Activated T-cell treated with anti-CD3 and anti-CD28 coated beads, Interleukin-2, amount 50 U/mL, for 4 hours (primary cell): ENCODE measurements at regions not wholly inside any gene's neighbourhood (a gene's known extent, or its start where the extent isn't known, plus 50 kb on each side); places are given as distances from the start of the nearest gene placed in this dataset.

ENCODE experiments used
- ATAC-seq, 2 donors: fragments of 200-7000 bp; cut with Tn5 transposase; one replicate each; pipeline ENCODE4 v1.10.0; 2021
- DNase-seq: peaks from one replicate; pipeline ENCODE4 v3.0.0-alpha.2; 2020
- H3K27me3 Mint-ChIP-seq: one replicate; pipeline ENCODE4 v1.8.0; 2021; ENCODE audit warnings: low read depth, mixed read lengths
- H3K36me3 Mint-ChIP-seq: one replicate; pipeline ENCODE4 v1.8.0; 2022; ENCODE audit warnings: mixed read lengths; ENCODE audit not compliant: insufficient read depth
- H3K4me1 Mint-ChIP-seq: one replicate; pipeline ENCODE4 v1.8.0; 2021; ENCODE audit warnings: low read depth, mixed read lengths
- H3K4me3 Mint-ChIP-seq: one replicate; pipeline ENCODE4 v1.8.0; 2021; ENCODE audit warnings: mild to moderate bottlenecking, moderate library complexity, mixed read lengths
- H3K9me3 Mint-ChIP-seq: one replicate; pipeline ENCODE4 v1.8.0; 2021; ENCODE audit warnings: mixed read lengths

DNA sequence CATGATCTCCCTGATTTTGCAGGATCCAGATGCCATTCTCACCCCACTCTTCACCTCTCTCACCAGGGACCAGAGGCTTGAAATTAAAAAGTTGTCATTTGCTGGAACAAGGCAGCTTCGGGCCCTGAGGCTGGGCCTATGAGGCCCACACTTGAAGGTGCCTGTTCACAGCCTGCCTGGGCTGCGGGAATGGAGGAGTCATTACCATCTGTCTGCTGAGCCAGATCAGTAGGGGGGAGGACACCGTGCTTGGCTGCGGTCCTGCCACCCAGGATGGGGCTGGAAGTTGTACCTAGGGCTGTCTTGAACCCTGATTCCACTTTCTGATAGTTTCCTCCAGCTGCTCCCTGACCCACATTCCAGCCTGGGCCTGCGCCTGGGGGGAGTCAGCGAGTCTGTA, 208.3 kb upstream of the N4BP1 start:
- peaks cover 5% of the 10 kb centered on the region for H3K9me3 Mint-ChIP-seq

DNA sequence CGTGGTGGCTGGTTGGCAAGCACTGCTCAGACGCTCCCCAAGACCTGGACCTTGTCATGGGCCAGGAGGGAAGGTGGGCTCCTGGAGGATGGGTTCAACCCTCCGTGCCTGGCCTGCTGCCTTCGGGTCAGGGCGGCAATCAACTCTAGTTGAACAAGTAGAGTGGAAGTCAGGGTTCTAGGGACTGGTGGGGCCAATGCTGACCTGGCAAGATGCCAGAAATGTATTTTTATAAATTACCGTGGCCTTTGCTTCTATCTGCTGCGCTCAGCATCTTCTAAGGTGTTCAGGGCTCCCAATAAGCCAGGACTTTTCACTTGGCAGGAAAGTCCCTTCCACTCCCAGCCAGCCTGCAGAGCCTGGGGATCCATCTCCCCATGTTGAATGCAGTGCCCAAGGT, 207.1 kb upstream of the N4BP1 start:
- no peak for ATAC-seq
- DNase-seq, result no peak
- no peaks in the 10 kb centered on the region for H3K4me1 Mint-ChIP-seq
- no peak overlapping the region for H3K4me3 Mint-ChIP-seq
- H3K27me3 Mint-ChIP-seq, result peaks cover 13% of the 10 kb centered on the region
- peaks cover 5% of the 10 kb centered on the region for H3K9me3 Mint-ChIP-seq
- no peaks in the 10 kb centered on the region for H3K36me3 Mint-ChIP-seq

More for the DNA sequence above, 208.3 kb upstream of the N4BP1 start:
- no peak for DNase-seq
- Mint-ChIP-seq H3K36me3 (no peaks in the 10 kb centered on the region), H3K27me3 (peaks cover 2% of the 10 kb centered on the region), H3K4me1 (no peaks in the 10 kb centered on the region), H3K4me3 (no peak overlapping the region)
- ATAC-seq, result no peak

- DNase-seq (no peak), ATAC-seq (no peak)
- H3K4me3 Mint-ChIP-seq, result no peak overlapping the region
- no peaks in the 10 kb centered on the region for H3K4me1 Mint-ChIP-seq
- peaks cover 2% of the 10 kb centered on the region for H3K9me3 Mint-ChIP-seq
- peaks cover 19% of the 10 kb centered on the region for H3K27me3 Mint-ChIP-seq
- no peaks in the 10 kb centered on the region for H3K36me3 Mint-ChIP-seq
These were observed 206.4 kb upstream of the N4BP1 start for GRCh38 chr16:48816393-48816792.

DNA sequence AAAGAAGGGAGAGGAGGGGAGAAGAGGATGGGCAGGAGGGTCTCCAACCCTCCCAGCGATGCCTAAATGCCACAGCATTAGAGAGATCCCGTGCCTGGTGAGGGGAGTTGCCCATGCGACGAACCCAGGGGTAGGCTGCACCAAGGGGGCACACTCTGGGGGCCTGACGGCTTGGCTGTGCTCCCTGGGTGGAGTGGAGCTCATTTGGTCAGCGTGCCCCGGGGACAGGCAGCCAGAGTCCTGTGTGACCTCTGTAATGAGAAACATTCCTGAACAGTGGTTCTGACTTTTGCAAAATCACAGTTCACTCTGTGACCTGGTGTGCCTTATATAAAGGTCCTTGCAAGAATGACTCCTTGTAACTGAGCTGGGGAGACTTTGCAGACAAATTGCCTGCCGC, 205.0 kb upstream of the N4BP1 start:
- Mint-ChIP-seq H3K4me1 (no peaks in the 10 kb centered on the region), H3K4me3 (no peak overlapping the region), H3K9me3 (no peaks in the 10 kb centered on the region), H3K27me3 (peaks cover 23% of the 10 kb centered on the region), H3K36me3 (no peaks in the 10 kb centered on the region)
- DNase-seq (no peak), ATAC-seq (no peak)

GRCh38 chr16:48813485-48813884, 203.5 kb upstream of the N4BP1 start:
- Mint-ChIP-seq H3K9me3 (no peaks in the 10 kb centered on the region), H3K27me3 (peaks cover 29% of the 10 kb centered on the region), H3K4me1 (no peaks in the 10 kb centered on the region), H3K4me3 (no peak overlapping the region), H3K36me3 (no peaks in the 10 kb centered on the region)
- ATAC-seq (no peak), DNase-seq (no peak)

DNA sequence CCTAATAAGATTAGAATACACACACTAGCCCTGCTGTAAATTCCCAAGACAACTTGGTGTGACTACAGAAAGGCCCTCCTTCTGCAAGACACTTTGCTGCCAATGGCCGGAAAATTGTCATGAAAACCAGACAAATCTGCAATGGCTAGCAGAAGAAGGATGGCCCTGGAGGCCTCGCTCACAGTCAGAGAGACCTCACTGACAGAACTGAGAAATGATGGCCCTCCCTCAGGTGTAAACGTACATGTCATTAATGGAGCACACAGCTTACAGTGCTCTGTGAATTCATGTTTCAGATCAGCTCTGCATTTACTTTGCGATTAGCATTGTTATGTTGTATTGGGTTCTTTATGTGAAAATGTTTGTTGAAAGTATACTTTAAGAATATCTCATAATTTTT, 202.9 kb upstream of the N4BP1 start:
- peaks cover 29% of the 10 kb centered on the region for H3K27me3 Mint-ChIP-seq
- no peaks in the 10 kb centered on the region for H3K36me3 Mint-ChIP-seq
- no peaks in the 10 kb centered on the region for H3K4me1 Mint-ChIP-seq
- ATAC-seq (no peak), DNase-seq (no peak)
- H3K9me3 Mint-ChIP-seq, result no peaks in the 10 kb centered on the region
- no peak overlapping the region for H3K4me3 Mint-ChIP-seq

DNA sequence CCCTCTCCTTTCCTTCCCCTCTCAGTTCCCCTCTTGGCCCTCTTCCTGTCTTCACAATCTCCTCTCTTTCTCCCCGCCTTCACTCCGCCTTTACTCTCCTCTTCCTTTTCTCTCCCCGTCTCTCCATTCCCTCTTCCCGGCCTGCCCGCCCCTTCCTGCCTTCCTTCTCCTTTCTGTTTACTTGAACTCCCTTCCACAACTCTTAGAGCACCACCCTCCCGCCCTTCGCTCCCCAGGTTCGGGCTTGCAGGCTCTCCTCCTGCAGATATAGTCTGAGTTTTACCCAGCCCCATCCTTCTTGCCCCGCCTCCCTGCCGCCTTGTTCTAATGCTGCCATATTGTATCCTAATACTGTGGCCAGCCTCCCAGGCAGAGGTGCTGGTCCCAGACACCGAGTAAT, 201.5 kb upstream of the N4BP1 start:
- H3K9me3 Mint-ChIP-seq, result no peaks in the 10 kb centered on the region
- H3K36me3 Mint-ChIP-seq, result no peaks in the 10 kb centered on the region

DNA sequence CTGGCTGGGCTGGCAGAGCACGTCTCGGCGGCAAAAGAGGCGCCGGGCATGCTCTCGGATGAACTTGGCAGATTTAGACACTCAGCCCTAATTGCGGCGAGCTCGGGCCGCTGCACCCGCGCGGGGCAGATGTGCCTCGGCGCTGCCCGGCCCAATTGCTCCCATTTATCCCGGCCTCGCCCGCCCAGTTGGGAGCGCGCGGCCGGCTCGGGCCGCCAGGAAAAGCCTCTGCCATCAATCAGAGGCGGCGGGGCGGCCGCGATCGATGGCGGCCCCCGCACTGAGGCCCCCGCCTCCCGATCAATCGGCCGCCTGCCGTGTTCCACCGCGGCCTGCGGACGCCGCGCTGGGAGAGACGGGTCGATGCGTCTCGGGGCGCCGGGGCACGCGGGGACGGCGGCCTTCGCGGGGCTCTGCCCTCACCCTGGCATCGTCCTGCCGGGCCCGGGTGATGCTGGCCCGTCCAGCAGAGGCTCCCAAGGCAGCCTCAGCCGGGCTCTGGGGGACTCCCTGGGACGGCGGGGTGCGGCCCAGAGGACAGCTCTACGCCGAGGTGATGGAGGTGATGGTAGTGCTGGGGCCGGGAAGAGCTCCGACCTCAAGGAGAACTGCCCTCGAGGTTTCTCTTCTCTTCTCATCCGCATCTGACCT, 200.9 kb upstream of the N4BP1 start:
- Mint-ChIP-seq H3K9me3 (no peaks in the 10 kb centered on the region), H3K27me3 (peaks cover 29% of the 10 kb centered on the region), H3K4me3 (no peak overlapping the region), H3K36me3 (no peaks in the 10 kb centered on the region), H3K4me1 (no peaks in the 10 kb centered on the region)
- no peak for DNase-seq
- ATAC-seq, result no peak

More for the DNA sequence above, 201.5 kb upstream of the N4BP1 start:
- peaks cover 29% of the 10 kb centered on the region for H3K27me3 Mint-ChIP-seq
- H3K4me3 Mint-ChIP-seq, result no peak overlapping the region
- ATAC-seq (no peak), DNase-seq (no peak)
- no peaks in the 10 kb centered on the region for H3K4me1 Mint-ChIP-seq

DNA sequence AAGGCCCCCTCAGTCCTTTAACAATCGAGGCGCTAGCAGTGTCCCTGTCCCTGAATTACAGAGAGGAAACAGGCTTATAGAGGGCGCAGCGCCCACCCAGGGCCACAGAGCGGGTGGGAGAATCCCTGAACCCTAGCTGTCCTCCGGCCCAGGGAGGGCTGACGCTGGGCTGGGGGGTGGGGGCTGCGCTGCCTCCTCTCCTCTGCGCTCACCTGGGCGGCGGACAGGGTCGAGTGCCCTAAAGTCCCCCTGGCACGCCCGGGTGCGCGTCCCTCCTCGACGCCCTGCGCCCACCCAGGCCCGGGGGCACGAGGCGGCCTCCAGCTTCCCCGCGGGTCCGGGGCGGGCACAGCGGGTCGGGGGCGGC, 200.4 kb upstream of the N4BP1 start:
- DNase-seq, result no peak
- peaks cover 4% of the 10 kb centered on the region for H3K9me3 Mint-ChIP-seq
- H3K4me1 Mint-ChIP-seq, result no peaks in the 10 kb centered on the region
- no peak overlapping the region for H3K4me3 Mint-ChIP-seq
- no peaks in the 10 kb centered on the region for H3K36me3 Mint-ChIP-seq
- ATAC-seq, result no peak
- H3K27me3 Mint-ChIP-seq, result peaks cover 29% of the 10 kb centered on the region

- DNase-seq (no peak), ATAC-seq (no peak)
- peaks cover 3% of the 10 kb centered on the region for H3K9me3 Mint-ChIP-seq
- no peaks in the 10 kb centered on the region for H3K4me1 Mint-ChIP-seq
- no peaks in the 10 kb centered on the region for H3K36me3 Mint-ChIP-seq
- no peak overlapping the region for H3K4me3 Mint-ChIP-seq
- no peaks in the 10 kb centered on the region for H3K27me3 Mint-ChIP-seq
These were observed 180.2 kb upstream of the N4BP1 start for GRCh38 chr16:48790151-48790550.

DNA sequence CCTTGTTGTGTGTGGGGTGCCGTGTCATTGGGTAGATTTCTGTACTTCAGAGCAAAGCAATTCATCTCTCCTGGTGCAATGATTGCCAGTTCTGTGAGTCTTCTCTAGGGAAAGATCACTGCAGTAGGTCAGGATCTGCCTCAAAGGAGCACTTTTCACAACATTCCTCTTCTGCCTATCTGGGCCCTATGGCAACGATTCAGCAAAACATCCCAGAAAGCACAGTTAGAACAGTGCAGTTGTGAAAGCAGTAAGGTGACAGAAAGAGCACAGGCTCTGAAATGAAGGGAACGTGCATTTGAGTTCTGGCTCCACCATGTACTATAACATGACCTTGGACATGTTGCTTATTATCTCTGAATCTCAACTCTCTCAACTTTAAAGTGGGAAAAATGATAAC, 178.5 kb upstream of the N4BP1 start:
- H3K36me3 Mint-ChIP-seq, result no peaks in the 10 kb centered on the region
- H3K4me3 Mint-ChIP-seq, result no peak overlapping the region
- peaks cover 9% of the 10 kb centered on the region for H3K9me3 Mint-ChIP-seq
- DNase-seq (no peak), ATAC-seq (no peak)
- no peaks in the 10 kb centered on the region for H3K4me1 Mint-ChIP-seq
- no peaks in the 10 kb centered on the region for H3K27me3 Mint-ChIP-seq

GRCh38 chr16:48745541-48745940, 135.6 kb upstream of the N4BP1 start:
- no peak for ATAC-seq
- H3K4me3 Mint-ChIP-seq, result no peak overlapping the region
- H3K4me1 Mint-ChIP-seq, result no peaks in the 10 kb centered on the region
- no peak for DNase-seq
- peaks cover 14% of the 10 kb centered on the region for H3K9me3 Mint-ChIP-seq
- H3K36me3 Mint-ChIP-seq, result no peaks in the 10 kb centered on the region
- H3K27me3 Mint-ChIP-seq, result peaks cover 3% of the 10 kb centered on the region

- Mint-ChIP-seq H3K4me3 (no peak overlapping the region), H3K27me3 (peaks cover 3% of the 10 kb centered on the region), H3K4me1 (no peaks in the 10 kb centered on the region), H3K9me3 (peaks cover 6% of the 10 kb centered on the region), H3K36me3 (no peaks in the 10 kb centered on the region)
- ATAC-seq (no peak), DNase-seq (no peak)
These were observed 131.0 kb upstream of the N4BP1 start for GRCh38 chr16:48740964-48741363.

DNA sequence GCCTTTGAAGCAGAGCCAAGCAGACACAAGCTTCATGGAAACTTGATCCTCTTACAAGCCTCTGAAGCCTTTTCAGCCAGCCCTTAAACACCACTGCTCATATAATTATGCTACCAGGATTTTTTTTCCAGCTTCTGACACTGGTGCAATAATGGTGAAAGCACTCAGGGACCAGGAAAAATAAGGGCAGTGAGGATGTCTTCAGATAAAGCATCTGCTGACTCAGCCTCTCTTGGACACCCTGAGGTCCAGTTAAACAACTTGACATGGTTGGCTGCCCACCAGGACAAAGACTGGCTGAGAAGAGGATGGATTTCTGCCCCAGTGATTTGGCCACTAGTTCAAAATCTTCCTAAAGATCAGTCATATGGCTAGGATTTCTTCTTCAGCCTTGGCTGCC, 124.2 kb upstream of the N4BP1 start:
- Mint-ChIP-seq H3K36me3 (no peaks in the 10 kb centered on the region), H3K27me3 (no peaks in the 10 kb centered on the region), H3K4me1 (no peaks in the 10 kb centered on the region), H3K4me3 (no peak overlapping the region), H3K9me3 (no peaks in the 10 kb centered on the region)
- ATAC-seq (no peak), DNase-seq (no peak)

GRCh38 chr16:48704710-48705109, 94.7 kb upstream of the N4BP1 start:
- Mint-ChIP-seq H3K9me3 (no peaks in the 10 kb centered on the region), H3K4me1 (no peaks in the 10 kb centered on the region), H3K27me3 (no peaks in the 10 kb centered on the region), H3K4me3 (no peak overlapping the region), H3K36me3 (no peaks in the 10 kb centered on the region)
- DNase-seq (no peak), ATAC-seq (no peak)
